GM18519 (cell line): ENCODE measurements at regions not wholly inside any gene's neighbourhood (a gene's known extent, or its start where the extent isn't known, plus 50 kb on each side); places are given as distances from the start of the nearest gene placed in this dataset.

ENCODE experiments used
- ATAC-seq: cut with Tn5 transposase; IDR thresholded peaks from one replicate; pipeline ENCODE4 v1.9.1; 2021; ENCODE audit warnings: mild to moderate bottlenecking, moderate library complexity; ENCODE audit not compliant: unreplicated experiment, low FRiP score

DNA sequence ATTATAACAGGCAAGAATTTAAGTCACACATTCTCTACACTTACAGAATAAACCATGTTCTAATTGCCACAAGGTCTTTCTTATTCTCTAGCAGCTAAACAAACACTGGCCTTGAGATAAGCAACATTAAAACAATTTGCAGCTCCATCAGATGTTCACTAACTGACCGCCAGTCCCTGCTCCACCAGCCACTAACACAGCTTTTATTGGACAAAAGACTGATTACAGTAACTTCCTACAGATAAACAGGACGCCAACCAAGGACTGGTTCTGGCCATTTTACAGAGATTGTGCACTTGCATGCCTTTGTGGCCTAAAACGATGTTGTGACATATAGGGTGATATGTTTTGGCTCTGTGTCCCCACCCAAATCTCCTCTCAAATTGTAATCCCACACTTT lies 388.9 kb upstream of the LRRC4C start:
- no peak for ATAC-seq

DNA sequence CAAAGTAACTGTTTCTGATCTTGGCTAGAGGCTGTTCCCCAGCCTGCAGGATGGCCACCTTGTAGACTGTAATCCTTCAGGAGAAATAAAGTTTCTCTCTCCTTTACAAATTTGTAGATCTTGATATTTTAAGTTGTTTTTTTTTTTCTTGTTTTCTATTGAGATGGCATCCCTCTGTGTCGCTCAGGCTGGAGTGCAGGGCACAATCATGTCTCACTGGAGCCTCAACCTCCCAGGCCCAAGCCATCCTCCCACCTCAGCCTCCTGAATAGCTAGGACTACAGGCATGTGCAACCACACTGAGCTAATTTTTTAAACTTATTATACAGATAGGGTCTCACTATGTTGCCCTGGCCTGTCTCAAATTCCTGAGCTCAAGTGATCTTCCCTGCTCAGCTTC lies 389.8 kb upstream of the LRRC4C start:
- no peak for ATAC-seq

DNA sequence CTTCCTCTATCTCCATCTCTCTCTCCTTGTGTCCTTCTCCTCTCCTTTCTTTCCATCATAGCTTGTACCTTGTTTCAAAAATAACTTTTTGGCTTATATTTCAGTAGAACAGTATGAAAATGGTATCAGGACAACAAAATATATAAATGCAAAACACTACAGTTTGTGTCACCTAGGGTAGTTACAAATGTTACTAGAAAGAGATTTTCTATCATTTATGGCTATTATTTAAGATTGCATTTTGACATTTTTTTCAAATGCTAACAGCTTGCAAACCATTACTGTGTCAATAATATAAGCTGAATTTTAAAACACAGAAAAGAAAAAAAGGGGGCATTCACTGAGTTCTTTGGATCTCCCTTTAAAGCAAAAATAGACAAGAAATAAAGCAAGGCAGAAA lies 392.3 kb upstream of the LRRC4C start:
- ATAC-seq = no peak

DNA sequence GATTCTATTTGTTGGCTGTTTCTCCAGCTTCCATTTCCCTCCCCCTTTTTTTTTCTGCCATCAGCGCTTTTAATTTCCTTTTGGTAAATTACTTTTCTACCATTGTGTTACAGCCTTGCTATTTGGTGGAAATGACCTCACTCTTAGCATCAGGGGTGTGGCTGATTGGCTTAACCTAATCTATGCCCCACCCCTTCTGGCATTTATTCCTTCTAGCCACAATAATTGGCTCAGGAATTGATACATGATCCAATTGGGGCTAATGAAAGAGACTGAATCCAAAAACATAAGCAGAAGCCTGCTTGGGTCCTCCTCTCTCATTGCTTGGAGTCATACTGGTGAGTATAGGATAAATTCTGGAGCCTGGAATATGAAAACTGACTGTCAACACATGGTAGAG lies 402.4 kb upstream of the LRRC4C start:
- no peak for ATAC-seq

DNA sequence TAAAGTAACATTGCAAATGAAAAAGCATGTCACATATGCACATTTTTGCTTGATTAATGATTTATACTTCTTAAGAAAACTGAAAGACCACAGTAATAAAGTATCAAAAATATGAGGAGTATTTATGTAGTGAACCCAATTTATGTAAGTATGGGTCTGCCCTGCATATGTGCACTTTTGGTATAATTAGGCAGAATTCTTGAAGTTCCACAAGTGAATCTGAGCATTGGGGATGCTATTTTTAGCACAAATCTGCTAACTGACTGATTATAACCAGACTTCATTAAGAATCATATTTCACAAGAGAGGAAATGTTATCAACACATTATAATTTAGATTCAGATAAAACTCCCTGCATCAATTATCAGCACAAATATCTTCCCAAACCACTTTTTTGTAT lies 407.1 kb upstream of the LRRC4C start:
- ATAC-seq = no peak

DNA sequence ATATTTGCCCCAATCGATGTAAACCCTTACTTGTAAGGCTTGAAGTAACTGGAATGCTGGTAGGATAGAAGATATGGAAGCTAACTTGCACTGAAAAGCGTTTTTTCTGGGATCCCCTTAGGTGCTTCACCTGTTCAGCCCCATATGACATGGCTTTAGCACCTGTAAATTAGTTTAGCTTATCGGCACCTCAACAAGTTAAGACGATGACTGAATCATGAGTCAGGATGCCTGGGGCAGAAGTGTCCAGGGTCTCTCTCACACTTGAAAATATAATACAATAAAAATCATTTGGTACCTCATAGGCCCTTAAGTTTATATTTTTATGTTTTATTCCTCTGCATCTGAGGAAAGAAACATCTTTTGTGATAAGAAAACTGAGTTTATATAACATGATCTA lies 409.2 kb upstream of the LRRC4C start:
- ATAC-seq = no peak

DNA sequence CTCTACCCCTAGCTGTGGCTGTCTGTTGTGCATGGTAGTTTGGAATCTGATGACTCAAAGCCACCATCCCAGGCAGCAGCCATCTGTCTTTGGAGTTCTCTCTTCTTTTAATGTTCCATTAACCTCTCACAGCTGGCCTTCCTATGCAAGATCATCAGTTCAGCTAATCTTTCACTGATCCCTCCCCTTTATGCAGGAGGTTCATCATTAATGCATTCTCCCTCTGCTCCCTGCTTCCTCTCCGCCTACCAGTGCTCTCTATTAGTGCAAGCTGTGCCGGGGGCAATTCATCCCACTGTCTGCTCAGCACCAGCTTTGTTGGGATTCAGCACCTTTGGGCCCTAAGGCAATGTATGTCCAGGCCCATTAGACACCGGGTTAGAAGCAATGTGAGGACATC lies 413.0 kb upstream of the LRRC4C start:
- no peak for ATAC-seq

DNA sequence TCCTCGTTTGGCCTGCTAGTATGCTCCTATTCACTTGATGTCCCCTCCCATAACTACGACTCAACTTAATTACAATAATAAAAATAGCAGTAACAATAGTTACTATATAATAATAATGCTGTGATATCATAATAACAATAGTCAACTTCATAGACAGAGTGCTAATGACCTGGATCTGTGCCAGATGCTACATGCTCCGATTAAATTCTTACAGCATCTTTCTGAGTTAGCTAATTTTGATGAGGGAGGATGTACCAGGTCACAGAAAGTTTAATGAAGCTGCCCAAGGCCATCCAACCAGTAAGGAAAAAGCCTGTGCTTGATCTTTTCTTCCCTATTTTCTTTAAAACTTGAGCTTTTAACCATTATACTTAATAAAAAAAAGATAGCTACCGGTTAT lies 413.4 kb upstream of the LRRC4C start:
- no peak for ATAC-seq

DNA sequence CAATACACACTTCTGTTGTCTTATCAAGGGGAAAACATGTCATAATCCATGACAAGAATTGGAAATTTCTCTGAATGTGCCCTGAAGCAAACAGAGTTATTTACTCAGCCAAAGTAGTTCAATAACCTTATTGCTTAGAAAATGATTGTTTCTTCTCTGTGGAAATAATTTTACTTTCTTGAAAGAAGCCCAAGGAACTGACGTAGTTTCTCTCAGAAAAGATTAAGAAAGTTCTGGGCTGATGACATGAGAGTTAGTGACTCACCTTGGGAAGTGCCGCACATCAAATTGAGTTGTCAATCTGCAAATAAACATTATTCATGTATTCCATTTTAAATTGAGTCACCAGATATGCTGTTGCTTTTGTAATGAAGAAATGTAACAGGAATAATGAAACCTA lies 418.6 kb upstream of the LRRC4C start:
- ATAC-seq = no peak

DNA sequence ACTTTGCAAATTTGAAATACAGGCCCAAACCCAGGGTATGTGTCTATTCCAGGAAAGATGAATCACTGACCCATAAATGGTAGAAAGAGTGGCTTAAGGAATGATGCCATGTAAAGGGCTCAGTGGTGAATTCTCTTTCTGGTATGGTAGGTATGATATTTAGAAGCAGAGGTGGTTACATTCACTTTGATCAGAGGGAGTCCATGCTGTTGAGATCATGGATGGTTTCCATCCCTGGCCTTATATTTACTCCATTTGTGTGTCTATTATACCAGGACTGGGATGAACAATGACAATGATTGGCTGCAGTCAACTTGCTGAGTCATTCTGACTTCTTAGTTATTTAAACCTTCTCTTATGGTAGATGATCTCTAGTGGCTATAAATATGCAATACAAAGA lies 419.8 kb upstream of the LRRC4C start:
- no peak for ATAC-seq

DNA sequence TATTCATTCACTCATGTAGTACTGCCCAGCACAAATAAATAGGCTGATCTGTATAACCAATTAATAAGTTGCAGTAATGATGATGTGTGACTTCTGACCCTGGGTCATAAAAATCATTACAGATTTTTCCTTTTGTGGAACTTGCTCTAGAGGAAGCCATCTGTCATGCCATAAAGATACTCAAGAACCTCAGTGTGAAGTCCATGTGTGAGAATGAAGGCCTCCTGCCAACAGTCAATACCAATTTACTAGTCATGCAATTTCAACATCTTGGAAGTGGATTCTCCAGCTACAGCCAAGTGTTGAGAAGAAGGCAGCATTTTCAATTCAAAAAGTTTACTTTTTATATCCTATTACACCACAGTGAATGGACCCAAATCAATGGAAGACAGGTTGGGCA lies 435.6 kb upstream of the LRRC4C start:
- no peak for ATAC-seq

DNA sequence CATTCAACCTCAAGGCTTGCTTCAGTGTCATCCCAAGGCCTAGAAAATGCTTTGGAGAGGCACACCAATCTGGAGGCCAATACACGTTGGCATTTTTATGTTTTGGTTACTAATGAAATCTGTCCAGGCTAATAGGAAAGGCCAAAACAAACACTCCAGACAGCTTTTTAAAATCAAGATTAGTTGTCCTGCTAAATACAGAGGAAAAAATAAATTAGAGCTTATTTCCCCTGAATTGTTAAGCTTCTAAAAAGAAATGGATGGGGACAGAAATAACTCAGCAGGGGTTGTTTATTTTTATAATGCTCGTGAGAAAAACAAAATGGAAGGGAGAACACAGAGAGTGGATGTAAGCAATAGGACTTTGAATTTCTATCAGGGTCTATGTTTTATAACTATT lies 438.5 kb upstream of the LRRC4C start:
- ATAC-seq = no peak

DNA sequence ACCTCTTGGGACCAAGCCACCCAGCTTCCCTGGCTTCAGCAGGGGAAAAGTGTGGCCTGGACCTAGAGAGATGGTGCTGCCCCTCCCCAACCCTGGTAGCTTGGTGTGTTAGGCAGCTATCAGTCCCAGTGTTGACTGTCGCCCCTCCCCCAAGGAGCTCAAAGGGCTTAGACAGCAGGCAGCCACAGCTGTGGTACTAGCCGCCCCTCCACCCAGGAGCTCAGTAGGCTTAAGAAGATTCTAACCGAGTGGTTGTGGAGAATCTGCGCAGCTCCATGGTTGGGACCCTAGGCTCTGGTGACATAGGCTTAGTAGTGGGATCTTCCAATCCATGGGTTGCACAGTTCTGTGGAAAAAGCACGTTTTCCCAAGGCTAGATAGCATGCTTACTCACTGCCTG lies 458.4 kb upstream of the LRRC4C start:
- ATAC-seq = no peak

DNA sequence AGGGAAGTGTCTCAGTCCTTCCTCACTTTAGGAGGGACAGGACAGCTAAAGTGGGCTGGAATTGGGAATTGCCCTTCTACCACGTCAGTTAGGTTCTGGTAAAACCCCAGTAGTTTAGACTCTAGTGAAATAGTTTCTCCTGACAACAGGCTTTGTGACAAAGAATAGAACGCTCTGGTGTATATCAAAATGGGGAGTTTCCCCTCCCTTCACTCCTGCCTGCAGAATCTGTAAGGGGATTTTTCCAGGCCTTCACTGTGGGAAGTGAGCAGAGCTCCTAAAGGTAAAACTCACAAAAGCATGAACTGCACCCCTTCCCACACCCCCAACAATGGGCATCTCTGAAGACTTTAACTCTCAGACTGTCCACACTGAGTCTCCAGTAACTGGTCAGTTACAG lies 460.9 kb upstream of the LRRC4C start:
- ATAC-seq = no peak

DNA sequence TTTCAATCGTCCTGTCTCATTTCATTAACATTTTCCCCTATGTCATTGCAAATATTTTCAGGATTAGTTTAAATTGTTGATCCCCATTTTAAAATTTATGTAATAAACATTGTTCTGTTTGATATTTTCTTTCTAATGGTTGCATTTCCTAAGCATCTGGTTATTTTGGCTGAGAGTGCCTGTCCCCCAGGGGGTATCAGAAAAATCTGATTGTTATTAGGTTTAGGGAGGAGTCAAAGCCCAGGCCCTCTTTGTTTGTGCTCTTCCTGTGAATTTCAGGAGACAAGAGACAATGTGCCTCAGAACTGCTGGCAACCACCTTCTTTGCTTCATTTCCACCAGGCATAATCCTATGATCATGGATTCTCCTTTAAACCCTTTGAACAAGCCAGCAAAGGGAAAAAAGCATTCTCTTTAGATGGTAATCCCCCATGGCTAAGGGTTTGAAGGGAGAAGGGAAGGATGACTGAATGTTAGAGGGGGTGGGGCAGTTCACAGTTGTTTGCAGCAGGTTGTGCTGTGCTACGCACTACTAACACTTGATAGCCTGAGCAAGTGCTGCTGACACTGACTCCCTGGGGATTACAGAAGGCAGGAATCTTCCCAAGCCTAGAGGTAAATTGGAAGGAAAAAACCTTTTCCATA lies 462.4 kb upstream of the LRRC4C start:
- no peak for ATAC-seq

DNA sequence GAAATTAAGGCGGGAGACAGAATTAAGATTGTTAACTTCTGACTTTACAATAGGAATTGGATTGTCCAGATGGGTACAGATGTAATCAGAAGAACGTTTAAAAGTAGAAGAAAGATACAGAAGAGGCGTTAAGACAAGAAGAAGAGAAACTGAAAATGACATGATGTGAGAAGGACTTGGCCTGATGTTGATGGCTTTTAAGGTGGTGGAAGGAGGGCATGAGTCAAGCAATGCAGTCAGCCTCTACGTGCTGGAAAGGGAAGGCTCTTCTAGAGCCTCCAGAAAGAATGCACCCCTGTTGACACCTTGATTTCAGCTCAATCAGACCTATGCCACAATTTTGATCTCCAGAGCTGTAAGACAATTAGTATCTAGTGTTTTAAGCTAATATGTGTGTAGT lies 466.9 kb upstream of the LRRC4C start:
- no peak for ATAC-seq

DNA sequence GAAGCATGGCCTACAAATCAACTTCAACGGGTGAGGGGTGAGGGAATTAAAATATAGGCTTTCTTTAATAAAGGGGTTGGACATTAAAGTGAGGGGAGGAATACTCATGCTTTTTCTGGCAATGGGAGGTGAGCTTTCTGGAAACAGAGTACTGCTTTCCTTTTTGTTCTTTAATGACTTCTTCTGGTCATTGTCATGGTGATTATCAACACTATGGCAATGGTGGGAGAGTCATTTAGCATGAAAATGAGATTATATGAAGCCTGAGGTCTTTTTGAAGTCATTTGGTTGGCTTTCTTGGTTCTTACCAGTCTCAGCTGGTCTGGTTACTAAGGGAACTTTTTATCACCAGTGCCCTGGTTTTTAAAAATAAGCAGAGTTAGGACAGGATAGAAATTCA lies 475.8 kb upstream of the LRRC4C start:
- ATAC-seq = no peak

DNA sequence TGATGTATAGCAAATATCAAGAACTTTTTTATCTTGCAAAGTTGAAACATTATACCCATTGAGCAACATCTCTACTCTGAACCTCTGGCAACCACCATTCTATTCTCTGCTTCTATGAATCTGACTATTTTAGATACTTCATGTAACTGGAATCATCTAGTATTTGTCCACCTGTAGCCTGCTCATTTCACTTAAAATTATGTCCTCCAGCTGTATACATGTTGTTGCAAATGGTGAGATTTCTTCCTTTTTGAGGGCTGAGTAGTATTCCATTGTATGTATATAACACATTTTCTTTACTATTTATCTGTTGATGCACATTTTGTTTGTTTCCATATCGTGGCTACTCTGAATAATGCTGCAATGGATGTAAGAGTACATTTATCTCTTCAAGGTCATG lies 476.3 kb upstream of the LRRC4C start:
- ATAC-seq = no peak

DNA sequence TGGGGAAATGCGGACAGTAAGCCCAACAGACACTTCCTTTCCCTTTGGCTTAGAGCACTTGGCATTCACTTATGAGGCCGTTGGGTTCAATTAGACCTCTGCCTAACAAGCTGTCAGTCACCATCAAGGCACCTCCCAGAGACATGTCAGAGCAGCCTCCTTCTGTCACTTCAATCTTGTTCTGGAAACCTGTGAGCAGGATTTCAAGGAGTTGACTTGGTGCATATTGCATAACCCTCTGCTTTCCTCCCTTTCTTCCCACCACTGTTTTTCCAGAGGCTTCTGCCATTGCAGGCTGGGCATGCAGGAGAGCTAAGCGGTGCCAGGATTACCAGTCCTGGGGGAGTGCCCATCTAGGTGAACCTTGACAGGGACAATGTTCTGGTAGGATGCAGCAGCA lies 484.2 kb upstream of the LRRC4C start:
- ATAC-seq = no peak

DNA sequence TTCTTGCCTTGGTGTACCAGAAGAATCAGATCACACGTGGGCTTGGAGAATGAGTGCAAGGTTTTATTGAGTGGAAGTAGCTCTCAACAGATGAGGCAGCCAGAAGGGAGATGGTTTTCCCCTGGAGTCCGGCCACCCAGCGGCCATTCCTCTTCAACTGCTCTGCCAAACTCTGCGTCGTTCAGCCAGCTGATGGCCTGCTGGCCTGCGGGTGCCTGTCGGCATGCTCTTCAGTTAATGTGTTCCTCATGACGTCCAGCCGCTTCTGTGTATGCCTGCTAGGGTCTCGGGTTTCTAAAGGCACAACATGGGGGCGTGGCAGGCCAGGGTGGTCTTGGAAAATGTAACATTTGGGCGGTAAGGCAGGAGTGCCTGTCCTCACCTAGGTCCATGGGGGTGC lies 487.9 kb upstream of the LRRC4C start:
- no peak for ATAC-seq

DNA sequence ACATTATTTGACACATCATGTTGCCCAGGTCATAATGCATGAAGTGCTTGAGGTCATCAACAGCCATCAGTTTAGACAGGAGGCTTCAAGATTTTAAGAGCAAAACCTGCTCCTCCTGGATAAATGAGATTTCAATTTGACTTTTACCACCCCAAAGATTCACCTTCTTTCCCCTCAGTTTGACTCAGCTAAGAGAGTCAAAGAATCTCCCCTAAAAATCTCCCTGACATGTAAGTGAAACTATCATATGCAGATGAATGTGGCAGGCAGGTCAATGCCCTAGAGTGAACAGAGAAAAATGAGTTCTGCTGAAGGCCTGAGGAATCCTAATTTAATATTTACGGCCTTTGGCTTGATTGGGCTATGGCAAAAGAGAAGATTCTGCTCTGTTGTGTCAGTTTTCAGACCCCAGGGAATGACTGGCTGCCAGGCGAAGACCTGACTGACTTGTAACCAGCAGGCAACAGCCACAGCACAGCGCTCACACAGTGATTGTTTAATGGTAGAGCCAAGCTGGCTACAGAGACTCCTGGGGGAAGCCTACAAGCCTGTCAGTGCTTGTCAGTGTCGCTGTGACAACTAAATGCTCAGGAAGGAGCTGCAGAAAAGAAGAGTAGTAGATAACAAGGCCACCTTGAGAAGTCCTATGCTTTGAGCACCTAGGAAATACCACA lies 491.2 kb upstream of the LRRC4C start:
- ATAC-seq = no peak

DNA sequence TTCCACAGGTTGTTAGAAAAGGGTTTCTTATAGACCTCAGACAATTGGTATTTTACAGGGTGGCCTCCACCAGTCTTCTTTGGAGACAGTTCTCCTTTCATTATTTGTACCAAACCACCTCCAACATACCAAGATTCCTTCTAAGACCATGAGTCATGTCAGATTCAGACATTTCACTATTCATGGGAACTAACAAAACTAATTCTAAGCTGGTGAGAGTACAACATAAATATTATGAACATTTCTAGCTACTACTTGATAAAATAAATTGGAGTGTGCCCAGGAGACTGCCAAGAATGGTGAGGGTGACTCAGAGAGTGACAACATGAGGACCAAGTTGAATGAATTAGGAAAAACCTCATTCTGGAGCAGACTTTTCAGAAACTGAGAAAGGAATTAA lies 494.6 kb upstream of the LRRC4C start:
- no peak for ATAC-seq

DNA sequence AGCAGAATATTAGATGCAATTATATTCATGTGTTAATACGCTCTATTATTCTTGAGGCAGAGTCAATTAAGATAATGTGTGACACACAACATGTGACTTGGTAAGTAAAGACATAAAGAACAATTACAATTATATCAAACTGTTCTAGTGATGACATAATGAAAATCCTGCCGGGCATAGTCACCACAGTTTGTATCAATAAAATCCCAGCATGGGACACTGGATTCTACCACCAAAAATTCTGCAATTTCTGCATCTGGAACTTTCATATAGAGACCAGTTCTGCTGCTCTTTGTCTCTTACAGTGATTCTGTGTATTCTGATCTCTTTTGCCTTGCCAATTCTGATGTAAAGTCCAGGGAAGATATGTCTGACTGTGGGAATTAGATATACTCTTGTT lies 495.6 kb upstream of the LRRC4C start:
- no peak for ATAC-seq
